SJSA1 (cell line): ENCODE measurements at regions not wholly inside any gene's neighbourhood (a gene's known extent, or its start where the extent isn't known, plus 50 kb on each side); places are given as distances from the start of the nearest gene placed in this dataset.
"Not testable (repeated sequence)": the region's sequence is repeated elsewhere in the genome, so short reads cannot be mapped to it uniquely, and the experiment has no call there.

Experiments
- DNase-seq, 2 experiments: peaks; one replicate each; pipeline ENCODE4 v3.0.0-alpha.2; 2015 to 2020; ENCODE audit warnings: low spot score in 2 of 2, low read depth in 1 of 2
- H3K27ac ChIP-seq: fragments of 250-450 bp; sonication (Bioruptor Pico); 2 replicates; pipeline ENCODE4 v1.5.1; 2020; ENCODE audit warnings: mild to moderate bottlenecking, moderate library complexity
- H3K27me3 ChIP-seq: fragments of 250-450 bp; sonication (Bioruptor Pico); replicated peaks from 2 replicates; pipeline ENCODE4 v1.5.1; 2020; ENCODE audit warnings: mild to moderate bottlenecking, moderate library complexity
- H3K36me3 ChIP-seq: fragments of 250-450 bp; sonication (Bioruptor Pico); 2 replicates; pipeline ENCODE4 v1.5.1; 2020; ENCODE audit warnings: mild to moderate bottlenecking
- H3K4me1 ChIP-seq: fragments of 250-450 bp; sonication (Bioruptor Pico); replicated peaks from 2 replicates; pipeline ENCODE4 v1.6.1; 2021; ENCODE audit warnings: mild to moderate bottlenecking
- H3K4me3 ChIP-seq: fragments of 250-450 bp; sonication (Bioruptor Pico); 2 replicates; pipeline ENCODE4 v1.5.1; 2020; ENCODE audit warnings: mild to moderate bottlenecking
- H3K9me3 ChIP-seq: fragments of 250-450 bp; sonication (Bioruptor Pico); replicated peaks from 2 replicates; pipeline ENCODE4 v1.5.1; 2020; ENCODE audit warnings: mild to moderate bottlenecking

DNA sequence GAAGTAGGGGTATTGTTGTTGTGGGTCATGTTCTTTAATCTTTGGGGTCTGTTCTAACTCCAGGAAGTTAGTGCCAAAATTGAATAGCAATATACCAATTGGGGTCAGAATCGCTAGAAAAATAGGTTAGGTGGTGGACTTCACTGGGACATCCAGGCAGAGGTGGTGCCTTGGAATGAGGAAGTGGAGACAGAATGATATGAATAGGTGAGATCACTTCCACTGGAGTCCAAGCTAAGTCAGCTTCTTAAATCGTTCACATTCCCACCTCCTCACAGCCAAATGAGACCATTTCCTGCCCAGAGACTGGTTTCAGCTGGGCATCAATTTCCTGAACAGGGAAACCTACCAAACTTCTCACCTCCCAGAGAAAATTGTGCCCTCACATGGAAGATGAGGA, 137.8 kb upstream of the RAB4A start:
- Histone ChIP-seq H3K4me1 (peaks cover 24% of the 10 kb centered on the region), H3K9me3 (0 out of 2 replicates have a peak, but pooled peaks cover 14% of the 10 kb centered on the region), H3K4me3 (no peak overlapping the region), H3K36me3 (no peaks in the 10 kb centered on the region), H3K27me3 (no peaks in the 10 kb centered on the region), H3K27ac (0 out of 2 replicates have a peak overlapping the region, but pooled peaks have one; percentile 12)
- DNase-seq: no peak

- Histone ChIP-seq H3K9me3 (0 out of 2 replicates have a peak, but pooled peaks cover 14% of the 10 kb centered on the region), H3K4me3 (no peak overlapping the region), H3K36me3 (no peaks in the 10 kb centered on the region), H3K27ac (no peak overlapping the region), H3K27me3 (no peaks in the 10 kb centered on the region), H3K4me1 (peaks cover 25% of the 10 kb centered on the region)
- DNase-seq: no peak
These were observed 137.1 kb upstream of the RAB4A start for GRCh38 chr1:229133811-229134210.

GRCh38 chr1:229134381-229135217, 136.3 kb upstream of the RAB4A start:
- H3K27ac ChIP-seq, H3K27me3 ChIP-seq, H3K4me3 ChIP-seq, H3K36me3 ChIP-seq, DNase-seq: not testable (repeated sequence)
- H3K4me1 ChIP-seq: peaks cover 31% of the 10 kb centered on the region
- 0 out of 2 replicates have a peak, but pooled peaks cover 14% of the 10 kb centered on the region for H3K9me3 ChIP-seq

DNA sequence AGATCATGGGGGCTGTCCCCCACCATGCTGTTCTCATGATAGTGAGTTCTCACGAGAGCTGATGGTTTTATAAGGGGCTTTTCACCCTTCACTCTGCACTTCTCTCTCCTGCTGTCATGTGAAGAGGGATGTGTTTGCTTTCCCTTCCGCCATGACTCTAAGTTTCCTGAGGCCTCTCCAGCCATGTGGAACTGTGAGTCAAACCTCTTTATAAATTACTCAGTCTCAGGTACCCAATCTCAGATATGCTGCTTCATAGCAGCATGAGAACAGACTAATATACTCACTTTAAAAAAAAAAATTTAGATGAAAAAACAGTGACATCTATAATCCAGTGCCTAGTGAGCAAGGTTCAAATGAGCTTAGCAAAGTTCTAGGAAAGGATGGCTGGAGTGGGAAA, 135.1 kb upstream of the RAB4A start:
- H3K27me3 ChIP-seq: no peaks in the 10 kb centered on the region
- no peak overlapping the region for H3K27ac ChIP-seq
- H3K9me3 ChIP-seq: 0 out of 2 replicates have a peak, but pooled peaks cover 14% of the 10 kb centered on the region
- DNase-seq: no peak
- no peak overlapping the region for H3K4me3 ChIP-seq
- H3K4me1 ChIP-seq: peaks cover 40% of the 10 kb centered on the region
- H3K36me3 ChIP-seq: no peaks in the 10 kb centered on the region

DNA sequence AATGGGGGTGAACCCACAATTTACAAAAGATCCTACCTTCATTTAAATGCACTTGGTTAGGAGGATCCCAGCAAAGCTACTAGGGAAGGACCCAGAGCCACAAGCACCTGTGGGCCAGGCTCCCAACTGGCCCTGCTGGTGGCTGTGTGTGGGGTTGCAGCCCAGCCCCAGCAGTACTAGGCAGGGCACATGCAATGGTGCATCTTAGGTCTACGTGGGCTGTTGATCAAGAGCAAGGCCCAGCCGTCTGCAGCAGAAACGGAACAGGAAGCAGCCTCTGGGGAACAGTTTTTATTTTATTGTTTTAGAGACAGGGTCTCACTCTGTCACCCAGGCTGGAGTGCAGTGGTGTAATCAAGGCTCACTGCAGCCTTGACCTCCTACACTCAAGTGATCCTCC, 134.1 kb upstream of the RAB4A start:
- Histone ChIP-seq H3K4me3 (no peak overlapping the region), H3K4me1 (peaks cover 45% of the 10 kb centered on the region), H3K36me3 (no peaks in the 10 kb centered on the region), H3K27me3 (no peaks in the 10 kb centered on the region), H3K27ac (no peak overlapping the region), H3K9me3 (0 out of 2 replicates have a peak, but pooled peaks cover 14% of the 10 kb centered on the region)
- no peak for DNase-seq

- Histone ChIP-seq H3K9me3 (0 out of 2 replicates have a peak, but pooled peaks cover 14% of the 10 kb centered on the region), H3K4me3 (no peak overlapping the region), H3K4me1 (peaks cover 40% of the 10 kb centered on the region), H3K27ac (no peak overlapping the region), H3K27me3 (no peaks in the 10 kb centered on the region), H3K36me3 (no peaks in the 10 kb centered on the region)
- DNase-seq: no peak
These were observed 133.6 kb upstream of the RAB4A start for GRCh38 chr1:229137271-229137670.

GRCh38 chr1:229138058-229138457, 132.9 kb upstream of the RAB4A start:
- peaks cover 33% of the 10 kb centered on the region for H3K4me1 ChIP-seq

DNA sequence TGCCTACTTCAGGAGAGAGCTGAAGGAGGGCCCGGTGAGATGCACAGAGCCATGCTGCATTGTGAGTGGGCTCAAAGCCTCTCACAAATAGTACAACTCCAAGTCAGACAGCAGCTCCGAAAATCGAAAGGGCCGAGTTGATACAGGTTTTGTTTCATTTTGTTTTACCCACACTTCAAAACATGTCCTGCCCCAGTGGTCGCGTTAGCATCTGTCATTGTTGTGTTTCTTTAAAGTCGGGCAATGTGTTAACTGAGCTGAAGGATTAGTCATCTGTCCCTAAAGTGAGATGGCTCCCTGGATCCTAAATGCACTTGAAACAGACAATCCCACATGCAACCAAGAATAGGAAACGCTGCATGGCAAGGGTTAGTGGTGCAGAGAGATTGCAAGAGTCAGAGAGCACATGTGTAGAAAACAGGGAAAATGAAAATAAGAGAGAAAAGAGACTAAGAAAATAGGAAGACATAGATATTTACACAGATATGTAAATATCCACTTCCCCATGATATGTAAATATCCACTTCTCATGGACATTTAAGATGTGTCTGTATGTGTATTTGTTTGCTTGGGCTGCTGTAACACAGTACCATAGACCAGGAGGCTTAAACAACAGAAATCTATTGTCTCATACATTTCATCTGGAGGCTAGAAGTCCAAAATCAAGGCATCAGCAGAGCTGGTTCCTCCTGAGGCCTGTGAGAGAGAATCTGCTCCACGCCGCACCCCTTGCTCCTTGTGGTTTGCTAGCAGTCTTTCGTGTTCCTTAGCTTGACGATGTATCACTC, 131.4 kb upstream of the RAB4A start:
- H3K27ac ChIP-seq: no peak overlapping the region
- H3K9me3 ChIP-seq: 0 out of 2 replicates have a peak, but pooled peaks cover 6% of the 10 kb centered on the region
- H3K4me1 ChIP-seq: peaks cover 28% of the 10 kb centered on the region
- no peak overlapping the region for H3K4me3 ChIP-seq
- H3K36me3 ChIP-seq: no peaks in the 10 kb centered on the region
- no peak for DNase-seq
- H3K27me3 ChIP-seq: no peaks in the 10 kb centered on the region

More at GRCh38 chr1:229138058-229138457, 132.9 kb upstream of the RAB4A start:
- no peak for DNase-seq
- Histone ChIP-seq H3K27ac (no peak overlapping the region), H3K4me3 (no peak overlapping the region), H3K36me3 (no peaks in the 10 kb centered on the region), H3K27me3 (no peaks in the 10 kb centered on the region), H3K9me3 (0 out of 2 replicates have a peak, but pooled peaks cover 14% of the 10 kb centered on the region)

GRCh38 chr1:229140119-229140396, 130.9 kb upstream of the RAB4A start:
- H3K36me3 ChIP-seq: no peaks in the 10 kb centered on the region
- H3K27me3 ChIP-seq: no peaks in the 10 kb centered on the region
- H3K4me1 ChIP-seq: peaks cover 28% of the 10 kb centered on the region
- H3K4me3 ChIP-seq: no peak overlapping the region
- 0 out of 2 replicates have a peak, but pooled peaks cover 5% of the 10 kb centered on the region for H3K9me3 ChIP-seq
- no peak overlapping the region for H3K27ac ChIP-seq
- DNase-seq: no peak

DNA sequence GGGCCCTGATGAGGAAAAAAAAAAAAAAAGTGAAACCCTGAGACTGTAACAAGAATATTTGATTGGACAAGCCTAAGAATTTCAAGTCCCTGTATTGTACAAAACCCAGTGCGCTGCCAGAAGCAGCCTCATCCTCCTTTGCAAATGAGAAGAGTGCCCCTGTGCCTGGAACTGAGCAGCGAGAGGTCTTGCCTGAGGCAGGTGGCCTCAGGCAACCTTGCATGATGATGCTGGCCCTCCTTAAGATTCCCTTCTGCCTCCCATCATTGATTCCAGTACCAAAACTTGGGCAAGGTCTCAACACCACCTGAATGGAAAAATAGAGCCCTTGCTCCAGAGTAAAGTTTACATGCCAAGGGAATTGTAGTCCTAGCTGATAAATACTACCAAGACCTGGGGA, 129.6 kb upstream of the RAB4A start:
- Histone ChIP-seq H3K4me1 (peaks cover 28% of the 10 kb centered on the region), H3K9me3 (no peaks in the 10 kb centered on the region), H3K27me3 (no peaks in the 10 kb centered on the region), H3K4me3 (no peak overlapping the region), H3K36me3 (no peaks in the 10 kb centered on the region), H3K27ac (no peak overlapping the region)
- DNase-seq: no peak

- H3K27me3 ChIP-seq: no peaks in the 10 kb centered on the region
- peaks cover 28% of the 10 kb centered on the region for H3K4me1 ChIP-seq
These were observed 129.1 kb upstream of the RAB4A start for GRCh38 chr1:229141689-229142377.

GRCh38 chr1:229142471-229142870, 128.4 kb upstream of the RAB4A start:
- H3K27me3 ChIP-seq: no peaks in the 10 kb centered on the region
- H3K9me3 ChIP-seq: no peaks in the 10 kb centered on the region
- H3K4me1 ChIP-seq: peaks cover 33% of the 10 kb centered on the region
- H3K4me3 ChIP-seq: no peak overlapping the region
- DNase-seq: no peak
- H3K36me3 ChIP-seq: no peaks in the 10 kb centered on the region
- no peak overlapping the region for H3K27ac ChIP-seq

More at GRCh38 chr1:229141689-229142377, 129.1 kb upstream of the RAB4A start:
- Histone ChIP-seq H3K36me3 (no peaks in the 10 kb centered on the region), H3K9me3 (no peaks in the 10 kb centered on the region), H3K4me3 (no peak overlapping the region), H3K27ac (no peak overlapping the region)
- DNase-seq: no peak

DNA sequence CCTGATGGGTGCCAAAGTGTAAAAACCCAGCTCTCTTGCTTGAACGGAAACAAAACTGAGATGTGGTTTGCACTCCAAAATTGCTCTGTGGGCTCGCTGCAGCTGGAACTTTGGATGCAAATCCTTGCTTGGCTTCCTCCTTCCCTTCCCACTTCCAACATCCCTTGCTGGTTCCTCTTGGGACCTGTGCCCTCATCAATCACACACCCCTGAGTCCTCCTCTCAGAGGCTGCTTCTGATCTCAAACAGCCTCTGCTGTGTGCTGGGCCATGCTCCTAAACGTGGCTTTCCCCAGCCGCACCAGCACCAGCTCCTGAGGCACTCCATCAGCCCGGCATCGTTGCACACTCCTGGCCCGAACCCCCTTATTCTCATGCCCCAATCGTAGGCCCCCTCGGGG, 124.3 kb upstream of the RAB4A start:
- Histone ChIP-seq H3K36me3 (no peaks in the 10 kb centered on the region), H3K4me3 (no peak overlapping the region), H3K27me3 (no peaks in the 10 kb centered on the region), H3K27ac (no peak overlapping the region), H3K4me1 (peaks cover 28% of the 10 kb centered on the region), H3K9me3 (no peaks in the 10 kb centered on the region)
- DNase-seq: no peak
